Esophagus mucosa (tissue), 1 donor: ENCODE measurements at regions not wholly inside any gene's neighbourhood (a gene's known extent, or its start where the extent isn't known, plus 50 kb on each side); places are given as distances from the start of the nearest gene placed in this dataset.
A peak's percentile ranks its signal among the peaks of the same experiment; 100 is the strongest.
"Not testable (repeated sequence)": the region's sequence is repeated elsewhere in the genome, so short reads cannot be mapped to it uniquely, and the experiment has no call there.

Experiments
- ATAC-seq: fragments of 200-7000 bp; cut with Tn5 transposase; one replicate; pipeline ENCODE4 v1.9.1; 2020
- donor health status: DM: yes; HTN: yes; CAD: no.

GRCh38 chr6:94902974-94903628, 674.2 kb upstream of the MANEA start:
- ATAC-seq: no peak

- no peak for ATAC-seq
Measured at GRCh38 chr6:94899191-94899590, 678.1 kb upstream of the MANEA start.

- peak; percentile 80 for ATAC-seq
Measured at GRCh38 chr6:94894300-94894699, 683.0 kb upstream of the MANEA start.

- no peak for ATAC-seq
Measured at GRCh38 chr6:94893327-94893726, 684.0 kb upstream of the MANEA start.

- not testable (repeated sequence) for ATAC-seq
Measured at GRCh38 chr6:94873819-94874218, 703.5 kb upstream of the MANEA start.

GRCh38 chr6:94862112-94862511, 715.2 kb upstream of the MANEA start:
- ATAC-seq: no peak

GRCh38 chr6:94859924-94860323, 717.4 kb upstream of the MANEA start:
- ATAC-seq: no peak

- ATAC-seq: not testable (repeated sequence)
Measured at GRCh38 chr6:94856999-94857398, 720.3 kb upstream of the MANEA start.

- not testable (repeated sequence) for ATAC-seq
Measured at GRCh38 chr6:94851329-94851728, 726.0 kb upstream of the MANEA start.

- ATAC-seq: no peak
Measured at GRCh38 chr6:94845742-94846141, 731.6 kb upstream of the MANEA start.

GRCh38 chr6:94835264-94835663, 742.1 kb upstream of the MANEA start:
- no peak for ATAC-seq

- no peak for ATAC-seq
Measured at GRCh38 chr6:94813806-94814205, 763.5 kb upstream of the MANEA start.

- ATAC-seq: no peak
Measured at GRCh38 chr6:94801344-94801743, 776.0 kb upstream of the MANEA start.

GRCh38 chr6:94785514-94785913, 791.8 kb upstream of the MANEA start:
- no peak for ATAC-seq

GRCh38 chr6:94785081-94785480, 792.3 kb upstream of the MANEA start:
- ATAC-seq: not testable (repeated sequence)

- ATAC-seq: no peak
Measured at GRCh38 chr6:94769197-94769596, 808.1 kb upstream of the MANEA start.

GRCh38 chr6:94751641-94752329, 825.5 kb upstream of the MANEA start:
- ATAC-seq: no peak

- ATAC-seq: no peak
Measured at GRCh38 chr6:94736236-94736635, 841.1 kb upstream of the MANEA start.

GRCh38 chr6:94735270-94735669, 842.1 kb upstream of the MANEA start:
- ATAC-seq: no peak

- no peak for ATAC-seq
Measured at GRCh38 chr6:94734751-94735150, 842.6 kb upstream of the MANEA start.

GRCh38 chr6:94733066-94733465, 844.3 kb upstream of the MANEA start:
- no peak for ATAC-seq

- ATAC-seq: no peak
Measured at GRCh38 chr6:94727710-94728109, 849.6 kb upstream of the MANEA start.

- ATAC-seq: no peak
Measured at GRCh38 chr6:94721459-94721858, 855.9 kb upstream of the MANEA start.

- ATAC-seq: no peak
Measured at GRCh38 chr6:94713446-94713845, 863.9 kb upstream of the MANEA start.

- ATAC-seq: no peak
Measured at GRCh38 chr6:94698773-94699172, 878.6 kb upstream of the MANEA start.
